ENCODE measurements at regions not wholly inside any gene's neighbourhood (a gene's known extent, or its start where the extent isn't known, plus 50 kb on each side); places are given as distances from the start of the nearest gene placed in this dataset.

DNA sequence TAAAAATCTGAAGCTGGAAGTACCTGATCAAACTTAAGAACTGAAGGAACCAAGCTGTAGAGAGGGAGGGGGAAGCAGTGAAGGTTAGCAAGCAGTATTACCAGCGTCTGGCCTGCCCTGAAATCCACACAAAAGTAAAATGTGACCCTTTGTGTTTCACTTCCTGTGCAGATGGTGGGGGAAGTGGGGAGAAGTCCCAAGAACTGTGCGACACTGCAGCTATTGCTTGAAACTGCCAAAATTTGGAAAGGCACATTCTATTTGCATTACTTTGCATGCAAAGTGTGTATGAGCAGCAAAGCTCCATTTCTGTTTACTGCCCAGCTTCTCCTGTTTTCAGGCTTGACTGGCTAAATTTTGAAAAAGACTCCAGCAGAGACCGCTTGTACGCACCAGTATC, 72.1 kb upstream of the BMAL1 start:
- TF ChIP-seq, protein P1, sequence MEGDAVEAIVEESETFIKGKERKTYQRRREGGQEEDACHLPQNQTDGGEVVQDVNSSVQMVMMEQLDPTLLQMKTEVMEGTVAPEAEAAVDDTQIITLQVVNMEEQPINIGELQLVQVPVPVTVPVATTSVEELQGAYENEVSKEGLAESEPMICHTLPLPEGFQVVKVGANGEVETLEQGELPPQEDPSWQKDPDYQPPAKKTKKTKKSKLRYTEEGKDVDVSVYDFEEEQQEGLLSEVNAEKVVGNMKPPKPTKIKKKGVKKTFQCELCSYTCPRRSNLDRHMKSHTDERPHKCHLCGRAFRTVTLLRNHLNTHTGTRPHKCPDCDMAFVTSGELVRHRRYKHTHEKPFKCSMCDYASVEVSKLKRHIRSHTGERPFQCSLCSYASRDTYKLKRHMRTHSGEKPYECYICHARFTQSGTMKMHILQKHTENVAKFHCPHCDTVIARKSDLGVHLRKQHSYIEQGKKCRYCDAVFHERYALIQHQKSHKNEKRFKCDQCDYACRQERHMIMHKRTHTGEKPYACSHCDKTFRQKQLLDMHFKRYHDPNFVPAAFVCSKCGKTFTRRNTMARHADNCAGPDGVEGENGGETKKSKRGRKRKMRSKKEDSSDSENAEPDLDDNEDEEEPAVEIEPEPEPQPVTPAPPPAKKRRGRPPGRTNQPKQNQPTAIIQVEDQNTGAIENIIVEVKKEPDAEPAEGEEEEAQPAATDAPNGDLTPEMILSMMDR (conservative IDR thresholded peaks at IDR 0.05; ENCODE audit: low read depth, low read length) = no peak
- no peak for TF ChIP-seq EZH2 (IDR thresholded peaks at IDR 0.05; ENCODE audit: low read length, unreplicated experiment)

All from PC-3 (cell line).